ENCODE measurements at regions not wholly inside any gene's neighbourhood (a gene's known extent, or its start where the extent isn't known, plus 50 kb on each side); places are given as distances from the start of the nearest gene placed in this dataset.

DNA sequence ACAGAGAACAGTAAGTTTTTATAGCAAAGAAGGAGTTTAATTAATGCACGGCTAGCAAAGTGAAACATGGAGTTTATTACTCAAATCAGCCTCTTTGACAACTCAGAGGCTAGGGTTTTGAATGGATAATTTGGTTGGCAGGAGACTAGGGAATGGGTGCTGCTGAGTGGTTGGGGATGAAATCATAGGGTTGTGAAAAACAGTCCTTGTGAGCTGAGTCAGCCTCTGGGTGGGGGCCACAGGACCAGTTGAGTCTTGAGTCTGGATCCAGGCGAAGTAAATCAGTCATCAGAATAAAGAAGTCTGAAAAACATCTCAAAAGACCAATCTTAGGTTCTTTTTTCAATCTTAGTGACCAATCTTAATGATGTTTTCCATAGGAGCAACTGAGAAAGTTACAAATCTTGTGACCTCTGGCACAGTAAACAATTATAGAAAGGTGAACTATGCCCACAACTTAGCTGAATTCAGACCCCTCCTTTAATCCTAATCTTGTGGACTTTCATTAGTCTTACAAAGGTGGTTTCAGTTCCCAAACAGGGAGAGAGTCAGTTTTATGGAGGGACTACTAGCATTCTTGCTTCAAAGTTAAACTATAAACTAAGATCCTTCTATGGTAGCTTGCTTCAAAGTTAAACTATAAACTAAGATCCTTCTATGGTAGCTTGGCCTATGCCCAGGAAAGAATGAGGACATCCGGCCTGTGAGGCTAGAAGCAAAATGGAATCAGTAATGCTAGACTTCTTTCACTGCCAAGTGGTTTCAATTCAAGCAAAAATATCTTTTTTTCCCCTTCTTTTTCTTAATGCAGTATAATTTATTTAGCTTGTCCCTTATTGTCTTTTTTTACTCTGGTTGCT, 84.5 kb downstream of the AASDHPPT start:
- H3K27me3 ChIP-seq (replicated peaks; ENCODE audit: control insufficient read depth, insufficient read depth, low read length), result no peaks in the 10 kb centered on the region
- H3K36me3 ChIP-seq (ENCODE audit: control insufficient read depth, insufficient read depth, low read length), result no peaks in the 10 kb centered on the region
- Mint-ChIP-seq H3K9me3 (ENCODE audit: unreplicated experiment) (peaks cover 70% of the 10 kb centered on the region), H3K4me3 (ENCODE audit: unreplicated experiment) (no peak overlapping the region), H3K27me3 (ENCODE audit: insufficient read depth, unreplicated experiment) (no peaks in the 10 kb centered on the region), H3K27ac (ENCODE audit: unreplicated experiment) (no peak overlapping the region), H3K4me1 (ENCODE audit: low read depth, unreplicated experiment) (peaks cover 4% of the 10 kb centered on the region), H3K36me3 (ENCODE audit: insufficient read depth, unreplicated experiment) (no peaks in the 10 kb centered on the region)
- POLR2A ChIA-PET, result interaction anchor here (0.5 kb wide), 1 partner anchor 26 kb away, joined by 3 read pairs; no protein-coding TSS in a partner anchor
- TF ChIP-seq, protein P1, sequence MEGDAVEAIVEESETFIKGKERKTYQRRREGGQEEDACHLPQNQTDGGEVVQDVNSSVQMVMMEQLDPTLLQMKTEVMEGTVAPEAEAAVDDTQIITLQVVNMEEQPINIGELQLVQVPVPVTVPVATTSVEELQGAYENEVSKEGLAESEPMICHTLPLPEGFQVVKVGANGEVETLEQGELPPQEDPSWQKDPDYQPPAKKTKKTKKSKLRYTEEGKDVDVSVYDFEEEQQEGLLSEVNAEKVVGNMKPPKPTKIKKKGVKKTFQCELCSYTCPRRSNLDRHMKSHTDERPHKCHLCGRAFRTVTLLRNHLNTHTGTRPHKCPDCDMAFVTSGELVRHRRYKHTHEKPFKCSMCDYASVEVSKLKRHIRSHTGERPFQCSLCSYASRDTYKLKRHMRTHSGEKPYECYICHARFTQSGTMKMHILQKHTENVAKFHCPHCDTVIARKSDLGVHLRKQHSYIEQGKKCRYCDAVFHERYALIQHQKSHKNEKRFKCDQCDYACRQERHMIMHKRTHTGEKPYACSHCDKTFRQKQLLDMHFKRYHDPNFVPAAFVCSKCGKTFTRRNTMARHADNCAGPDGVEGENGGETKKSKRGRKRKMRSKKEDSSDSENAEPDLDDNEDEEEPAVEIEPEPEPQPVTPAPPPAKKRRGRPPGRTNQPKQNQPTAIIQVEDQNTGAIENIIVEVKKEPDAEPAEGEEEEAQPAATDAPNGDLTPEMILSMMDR (IDR thresholded peaks at IDR 0.05; ENCODE audit: insufficient read depth in 1 of 2, low read depth in 1 of 2, low read length in 1 of 2, severe bottlenecking in 1 of 2, unreplicated experiment in 1 of 2), result no peak
- intact Hi-C loops (cut with micrococcal nuclease; ENCODE audit: unreplicated experiment), result no loop called here
- no TSS peak for BruUV-seq (replicated peaks)
- DNase-seq, result no peak
- peaks cover 47% of the 10 kb centered on the region for H3K9me3 ChIP-seq
- H3K4me1 ChIP-seq, result no peaks in the 10 kb centered on the region
- no peak overlapping the region for H3K4me3 ChIP-seq (ENCODE audit: low read depth, low read length)
- CTCF ChIA-PET, result no interaction called here

DNA sequence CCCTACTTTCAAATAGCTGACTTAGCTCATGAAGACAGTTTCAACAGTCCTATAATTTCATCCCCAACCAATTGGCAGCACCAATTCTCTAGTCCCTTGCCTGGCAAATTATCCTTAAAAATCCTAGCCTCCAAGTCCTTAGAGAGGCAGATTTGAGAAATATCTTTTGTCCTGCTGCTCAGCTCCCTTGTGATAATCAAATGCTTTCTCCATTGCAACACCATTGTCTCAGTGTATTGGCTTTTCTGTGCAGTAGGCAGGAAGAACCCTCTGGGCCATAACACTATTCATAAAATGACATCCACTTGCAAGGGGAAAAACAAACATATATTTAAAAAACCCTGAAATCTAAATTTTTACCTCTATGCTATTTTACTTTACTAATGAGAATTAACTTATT, 89.6 kb downstream of the AASDHPPT start:
- Mint-ChIP-seq H3K4me1 (ENCODE audit: low read depth, unreplicated experiment) (no peaks in the 10 kb centered on the region), H3K27ac (ENCODE audit: unreplicated experiment) (no peak overlapping the region), H3K27me3 (ENCODE audit: insufficient read depth, unreplicated experiment) (no peaks in the 10 kb centered on the region), H3K4me3 (ENCODE audit: unreplicated experiment) (no peak overlapping the region), H3K36me3 (ENCODE audit: insufficient read depth, unreplicated experiment) (no peaks in the 10 kb centered on the region), H3K9me3 (ENCODE audit: unreplicated experiment) (peaks cover 82% of the 10 kb centered on the region)
- Histone ChIP-seq H3K9me3 (peaks cover 61% of the 10 kb centered on the region), H3K4me1 (no peaks in the 10 kb centered on the region; the same call in 1 of the 2 replicates), H3K4me3 (ENCODE audit: low read depth, low read length) (no peak overlapping the region), H3K27me3 (replicated peaks; ENCODE audit: control insufficient read depth, insufficient read depth, low read length) (no peaks in the 10 kb centered on the region), H3K36me3 (ENCODE audit: control insufficient read depth, insufficient read depth, low read length) (no peaks in the 10 kb centered on the region)
- TF ChIP-seq, protein P1 (IDR thresholded peaks at IDR 0.05; ENCODE audit: insufficient read depth in 1 of 2, low read depth in 1 of 2, low read length in 1 of 2, severe bottlenecking in 1 of 2, unreplicated experiment in 1 of 2), result no peak
- intact Hi-C loops (cut with micrococcal nuclease; ENCODE audit: unreplicated experiment), result no loop called here
- ChIA-PET POLR2A (no interaction called here), CTCF (no interaction called here)
- BruUV-seq (replicated peaks), result no TSS peak
- no peak for DNase-seq

DNA sequence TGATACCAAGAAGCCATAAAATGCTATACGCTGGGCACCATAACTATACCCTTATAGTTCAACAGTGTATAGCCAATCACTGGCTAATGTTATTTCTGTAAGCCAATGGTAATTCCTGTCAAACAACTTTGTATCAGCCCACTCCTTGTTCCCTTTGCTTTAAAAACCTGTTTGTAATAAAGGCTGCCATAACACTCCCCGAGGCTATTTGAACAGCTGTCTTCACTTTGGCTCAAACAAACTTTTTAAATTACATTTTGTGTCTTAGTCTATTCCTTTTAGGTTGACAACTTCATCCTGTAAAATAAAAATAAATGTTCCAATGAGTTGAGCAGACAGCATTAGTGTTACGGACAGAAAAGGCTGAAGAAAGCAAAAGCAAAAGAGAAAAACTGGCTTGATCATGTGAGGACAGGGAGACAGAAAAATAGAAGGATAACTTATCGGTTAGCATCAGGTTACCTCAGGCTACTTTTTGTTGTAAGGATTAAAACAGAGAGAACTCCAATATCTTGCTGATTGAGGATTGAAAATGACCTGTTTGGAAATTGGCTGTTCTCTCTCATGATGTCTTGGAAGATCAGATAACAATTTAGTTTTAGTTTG, 95.0 kb downstream of the AASDHPPT start:
- H3K4me3 ChIP-seq (ENCODE audit: low read depth, low read length), result no peak overlapping the region
- POLR2A ChIA-PET, result no interaction called here

More for the DNA sequence above, 95.0 kb downstream of the AASDHPPT start:
- Mint-ChIP-seq H3K9me3 (ENCODE audit: unreplicated experiment) (peaks cover 58% of the 10 kb centered on the region), H3K4me1 (ENCODE audit: low read depth, unreplicated experiment) (no peaks in the 10 kb centered on the region), H3K4me3 (ENCODE audit: unreplicated experiment) (no peak overlapping the region), H3K27me3 (ENCODE audit: insufficient read depth, unreplicated experiment) (no peaks in the 10 kb centered on the region), H3K27ac (ENCODE audit: unreplicated experiment) (no peak overlapping the region), H3K36me3 (ENCODE audit: insufficient read depth, unreplicated experiment) (no peaks in the 10 kb centered on the region)
- no TSS peak for BruUV-seq (replicated peaks)
- Histone ChIP-seq H3K9me3 (peaks cover 19% of the 10 kb centered on the region), H3K4me1 (peaks cover 10% of the 10 kb centered on the region; the same call in 1 of the 2 replicates), H3K27me3 (replicated peaks; ENCODE audit: control insufficient read depth, insufficient read depth, low read length) (no peaks in the 10 kb centered on the region), H3K36me3 (ENCODE audit: control insufficient read depth, insufficient read depth, low read length) (no peaks in the 10 kb centered on the region)
- peak in 1 of 2 experiments; percentile 33 for DNase-seq
- TF ChIP-seq, protein P1 (IDR thresholded peaks at IDR 0.05; ENCODE audit: insufficient read depth in 1 of 2, low read depth in 1 of 2, low read length in 1 of 2, severe bottlenecking in 1 of 2, unreplicated experiment in 1 of 2), result no peak
- CTCF ChIA-PET, result no interaction called here
- intact Hi-C loops (cut with micrococcal nuclease; ENCODE audit: unreplicated experiment), result no loop called here

All from Caco-2 (cell line).